ENCODE measurements at regions not wholly inside any gene's neighbourhood (a gene's known extent, or its start where the extent isn't known, plus 50 kb on each side); places are given as distances from the start of the nearest gene placed in this dataset.
"Not testable (repeated sequence)": the region's sequence is repeated elsewhere in the genome, so short reads cannot be mapped to it uniquely, and the experiment has no call there.

GRCh38 chr2:242075168-242075567 lies 205.6 kb downstream of the RTP5 start:
- Histone ChIP-seq H3K4me3 (ENCODE audit: low read depth, low read length) (no peak overlapping the region), H3K36me3 (ENCODE audit: control insufficient read depth, insufficient read depth, low read length) (no peaks in the 10 kb centered on the region), H3K4me1 (no peaks in the 10 kb centered on the region), H3K27me3 (replicated peaks; ENCODE audit: control insufficient read depth, insufficient read depth, low read length) (no peaks in the 10 kb centered on the region), H3K9me3 (no peaks in the 10 kb centered on the region)
- no peaks in the 10 kb centered on the region for H3K27me3 Mint-ChIP-seq (ENCODE audit: insufficient read depth, unreplicated experiment)
- CTCF ChIA-PET: no interaction called here
- H3K36me3 Mint-ChIP-seq (ENCODE audit: insufficient read depth, unreplicated experiment): no peaks in the 10 kb centered on the region
- TF ChIP-seq CTCF (IDR thresholded peaks at IDR 0.05; ENCODE audit: insufficient read depth in 1 of 2, low read depth in 1 of 2, low read length in 1 of 2, severe bottlenecking in 1 of 2, unreplicated experiment in 1 of 2): no peak
- H3K27ac Mint-ChIP-seq (ENCODE audit: unreplicated experiment): no peak overlapping the region
- no TSS peak for BruUV-seq (replicated peaks)
- no peak overlapping the region for H3K4me3 Mint-ChIP-seq (ENCODE audit: unreplicated experiment)
- intact Hi-C loops (cut with micrococcal nuclease; ENCODE audit: unreplicated experiment): no loop called here
- DNase-seq: no peak
- H3K4me1 Mint-ChIP-seq (ENCODE audit: low read depth, unreplicated experiment): no peaks in the 10 kb centered on the region
- POLR2A ChIA-PET: no interaction called here
- no peaks in the 10 kb centered on the region for H3K9me3 Mint-ChIP-seq (ENCODE audit: unreplicated experiment)

DNA sequence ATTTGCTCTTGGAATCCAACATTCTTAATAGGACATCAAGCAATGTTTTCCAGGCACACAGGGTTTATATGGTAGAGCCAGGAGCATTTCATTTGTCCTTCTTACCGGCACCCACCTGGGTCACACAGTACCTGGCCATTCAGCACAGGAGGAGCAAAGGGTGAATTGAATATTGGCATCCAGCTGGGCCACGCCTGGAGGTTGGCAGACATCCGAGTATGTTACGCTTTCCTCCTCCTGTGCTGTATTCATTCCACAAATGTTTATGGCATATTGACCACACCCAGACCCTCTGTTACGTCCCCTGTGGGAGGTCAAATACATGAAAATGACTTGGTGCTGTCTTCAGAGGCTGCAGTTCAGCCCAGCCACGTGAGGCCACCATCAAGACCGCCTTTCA lies 206.2 kb downstream of the RTP5 start:
- DNase-seq: no peak
- H3K9me3 Mint-ChIP-seq (ENCODE audit: unreplicated experiment): no peaks in the 10 kb centered on the region

DNA sequence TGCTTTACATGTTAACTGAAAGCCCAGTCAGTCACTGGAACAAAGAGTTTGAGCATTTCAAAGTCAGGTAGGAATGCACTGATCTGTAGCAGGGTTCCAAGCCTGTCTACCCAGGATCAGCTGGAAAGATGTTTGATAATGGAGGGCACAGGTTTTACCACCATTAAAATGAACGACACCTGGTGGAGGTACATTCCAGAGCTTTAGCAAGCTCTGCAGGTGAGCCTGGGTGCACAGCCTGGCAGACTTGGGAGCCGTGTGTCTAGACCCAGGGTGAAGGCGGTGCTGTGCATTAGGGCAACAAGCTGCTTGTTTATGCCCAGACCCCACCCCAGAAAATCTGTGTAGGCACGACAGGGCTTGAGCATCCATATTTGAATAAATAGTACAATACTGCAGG lies 206.7 kb downstream of the RTP5 start:
- intact Hi-C loops (cut with micrococcal nuclease; ENCODE audit: unreplicated experiment); H3K9me3 Mint-ChIP-seq (ENCODE audit: unreplicated experiment); H3K9me3 ChIP-seq; H3K27me3 ChIP-seq (replicated peaks; ENCODE audit: control insufficient read depth, insufficient read depth, low read length); H3K36me3 ChIP-seq (ENCODE audit: control insufficient read depth, insufficient read depth, low read length); H3K27me3 Mint-ChIP-seq (ENCODE audit: insufficient read depth, unreplicated experiment); DNase-seq; H3K4me1 ChIP-seq; H3K27ac Mint-ChIP-seq (ENCODE audit: unreplicated experiment); POLR2A ChIA-PET; H3K4me3 ChIP-seq (ENCODE audit: low read depth, low read length); H3K4me3 Mint-ChIP-seq (ENCODE audit: unreplicated experiment); H3K4me1 Mint-ChIP-seq (ENCODE audit: low read depth, unreplicated experiment); BruUV-seq (replicated peaks); H3K36me3 Mint-ChIP-seq (ENCODE audit: insufficient read depth, unreplicated experiment): not testable (repeated sequence)
- CTCF ChIA-PET: interaction anchor here (1.1 kb wide), 1 partner anchor 55 kb away, joined by 5 read pairs; no protein-coding TSS in a partner anchor

More for the DNA sequence above, 206.2 kb downstream of the RTP5 start:
- H3K9me3 ChIP-seq: no peaks in the 10 kb centered on the region
- H3K4me1 Mint-ChIP-seq (ENCODE audit: low read depth, unreplicated experiment): no peaks in the 10 kb centered on the region
- intact Hi-C loops (cut with micrococcal nuclease; ENCODE audit: unreplicated experiment): no loop called here
- H3K27ac Mint-ChIP-seq (ENCODE audit: unreplicated experiment): no peak overlapping the region
- BruUV-seq (replicated peaks): no TSS peak
- H3K36me3 Mint-ChIP-seq (ENCODE audit: insufficient read depth, unreplicated experiment): no peaks in the 10 kb centered on the region
- TF ChIP-seq CTCF (IDR thresholded peaks at IDR 0.05; ENCODE audit: insufficient read depth in 1 of 2, low read depth in 1 of 2, low read length in 1 of 2, severe bottlenecking in 1 of 2, unreplicated experiment in 1 of 2): no peak
- POLR2A ChIA-PET: no interaction called here
- no peaks in the 10 kb centered on the region for H3K36me3 ChIP-seq (ENCODE audit: control insufficient read depth, insufficient read depth, low read length)
- H3K27me3 Mint-ChIP-seq (ENCODE audit: insufficient read depth, unreplicated experiment): no peaks in the 10 kb centered on the region
- H3K4me3 Mint-ChIP-seq (ENCODE audit: unreplicated experiment): no peak overlapping the region
- CTCF ChIA-PET: interaction anchor here (1.1 kb wide), 1 partner anchor 55 kb away, joined by 5 read pairs; no protein-coding TSS in a partner anchor
- H3K4me1 ChIP-seq: no peaks in the 10 kb centered on the region
- no peak overlapping the region for H3K4me3 ChIP-seq (ENCODE audit: low read depth, low read length)
- no peaks in the 10 kb centered on the region for H3K27me3 ChIP-seq (replicated peaks; ENCODE audit: control insufficient read depth, insufficient read depth, low read length)

DNA sequence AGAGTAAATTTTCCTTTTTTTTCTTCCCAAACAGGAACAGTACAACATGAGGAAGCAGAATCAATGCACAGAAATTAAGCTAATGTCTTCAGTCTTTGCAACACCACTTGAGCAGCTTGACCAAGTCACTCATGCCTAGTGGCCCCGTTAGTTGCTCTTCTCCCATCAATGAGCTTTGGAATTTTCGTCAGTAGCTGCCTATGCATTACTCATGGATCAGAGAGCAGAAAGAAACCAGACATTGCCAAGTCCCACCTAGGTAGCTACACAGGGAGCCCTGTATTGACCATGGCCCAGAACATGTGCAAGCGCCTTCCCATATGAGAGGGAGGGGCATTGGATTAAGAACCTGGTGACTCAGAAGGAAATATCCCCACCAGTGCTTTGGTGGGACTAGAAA lies 208.9 kb downstream of the RTP5 start:
- H3K27me3 ChIP-seq (replicated peaks; ENCODE audit: control insufficient read depth, insufficient read depth, low read length); intact Hi-C loops (cut with micrococcal nuclease; ENCODE audit: unreplicated experiment); H3K4me3 Mint-ChIP-seq (ENCODE audit: unreplicated experiment); H3K36me3 Mint-ChIP-seq (ENCODE audit: insufficient read depth, unreplicated experiment); H3K4me1 ChIP-seq; H3K36me3 ChIP-seq (ENCODE audit: control insufficient read depth, insufficient read depth, low read length); POLR2A ChIA-PET; H3K9me3 Mint-ChIP-seq (ENCODE audit: unreplicated experiment); DNase-seq; CTCF ChIA-PET; H3K27me3 Mint-ChIP-seq (ENCODE audit: insufficient read depth, unreplicated experiment); H3K4me1 Mint-ChIP-seq (ENCODE audit: low read depth, unreplicated experiment); BruUV-seq (replicated peaks); H3K27ac Mint-ChIP-seq (ENCODE audit: unreplicated experiment); H3K4me3 ChIP-seq (ENCODE audit: low read depth, low read length); H3K9me3 ChIP-seq: not testable (repeated sequence)

DNA sequence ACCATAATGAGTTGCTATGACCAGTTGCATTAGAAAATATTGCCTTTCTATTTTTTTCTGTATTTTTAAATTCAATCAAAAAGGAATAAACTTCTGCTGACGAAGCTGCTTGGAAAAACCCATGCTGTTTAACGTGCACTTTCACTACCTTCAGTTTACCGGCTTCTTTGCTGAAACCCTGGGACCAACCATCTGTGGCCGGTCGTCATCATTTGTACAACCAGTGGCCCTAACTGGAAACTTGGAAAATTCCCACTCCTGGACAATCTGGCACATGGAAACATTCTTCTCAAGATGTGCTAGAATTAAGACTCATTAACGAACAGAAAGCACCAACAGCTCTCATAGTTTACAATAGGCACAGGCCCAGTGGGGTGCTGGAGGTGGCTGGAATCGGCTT lies 210.3 kb downstream of the RTP5 start:
- DNase-seq; POLR2A ChIA-PET; intact Hi-C loops (cut with micrococcal nuclease; ENCODE audit: unreplicated experiment); H3K27ac Mint-ChIP-seq (ENCODE audit: unreplicated experiment); H3K4me1 Mint-ChIP-seq (ENCODE audit: low read depth, unreplicated experiment); H3K36me3 ChIP-seq (ENCODE audit: control insufficient read depth, insufficient read depth, low read length); H3K27me3 ChIP-seq (replicated peaks; ENCODE audit: control insufficient read depth, insufficient read depth, low read length); H3K27me3 Mint-ChIP-seq (ENCODE audit: insufficient read depth, unreplicated experiment); H3K9me3 Mint-ChIP-seq (ENCODE audit: unreplicated experiment); H3K4me3 Mint-ChIP-seq (ENCODE audit: unreplicated experiment); H3K4me3 ChIP-seq (ENCODE audit: low read depth, low read length); H3K4me1 ChIP-seq; CTCF ChIA-PET; H3K36me3 Mint-ChIP-seq (ENCODE audit: insufficient read depth, unreplicated experiment); H3K9me3 ChIP-seq; BruUV-seq (replicated peaks): not testable (repeated sequence)

GRCh38 chr2:242080575-242081214 lies 211.2 kb downstream of the RTP5 start:
- H3K36me3 Mint-ChIP-seq (ENCODE audit: insufficient read depth, unreplicated experiment); H3K9me3 Mint-ChIP-seq (ENCODE audit: unreplicated experiment); CTCF ChIA-PET; intact Hi-C loops (cut with micrococcal nuclease; ENCODE audit: unreplicated experiment); H3K4me1 ChIP-seq; H3K4me3 ChIP-seq (ENCODE audit: low read depth, low read length); POLR2A ChIA-PET; H3K4me1 Mint-ChIP-seq (ENCODE audit: low read depth, unreplicated experiment); BruUV-seq (replicated peaks); H3K36me3 ChIP-seq (ENCODE audit: control insufficient read depth, insufficient read depth, low read length); H3K27ac Mint-ChIP-seq (ENCODE audit: unreplicated experiment); H3K4me3 Mint-ChIP-seq (ENCODE audit: unreplicated experiment); H3K27me3 Mint-ChIP-seq (ENCODE audit: insufficient read depth, unreplicated experiment); DNase-seq; H3K27me3 ChIP-seq (replicated peaks; ENCODE audit: control insufficient read depth, insufficient read depth, low read length); H3K9me3 ChIP-seq: not testable (repeated sequence)
